OCI-LY7 (cell line): ENCODE measurements at regions not wholly inside any gene's neighbourhood (a gene's known extent, or its start where the extent isn't known, plus 50 kb on each side); places are given as distances from the start of the nearest gene placed in this dataset.

ENCODE experiments used
- BruUV-seq: library from RNA; stranded (reverse); fragments of 400-500 nt; replicated peaks from 2 replicates; lab custom pipeline; 2021; lab: Mats Ljungman, UMichigan
- CTCF ChIA-PET: fragments of 300-600 bp; sonication (Branson Sonifier 250); formaldehyde crosslinking; loops from one replicate; lab custom pipeline; 2022; ENCODE audit warnings: antibody characterized with exemption; ENCODE audit not compliant: unreplicated experiment; lab: Charles Lee
- POLR2A ChIA-PET: fragments of 300-600 bp; sonication (Branson Sonifier 250); formaldehyde crosslinking; loops from one replicate; lab custom pipeline; 2022; ENCODE audit warnings: antibody characterized with exemption; lab: Charles Lee
- DNase-seq: peaks from one replicate; pipeline ENCODE4 v3.0.0-alpha.2; 2015; ENCODE audit warnings: low spot score
- H2AFZ ChIP-seq: fragments of 200-600 bp; sonication (generic), shearing (Covaris generic); 2 replicates; pipeline ENCODE4 v1.6.1; 2014; ENCODE audit warnings: mild to moderate bottlenecking, antibody characterized with exemption, low read length, moderate library complexity
- H3K27ac ChIP-seq: fragments of 200-600 bp; sonication (generic); 2 replicates; pipeline ENCODE4 v1.5.1; 2014; ENCODE audit warnings: mixed run types, low read depth, mild to moderate bottlenecking, moderate library complexity, low read length, inconsistent platforms; ENCODE audit not compliant: poor library complexity, severe bottlenecking
- H3K36me3 ChIP-seq: fragments of 200-600 bp; sonication (generic); 2 replicates; pipeline ENCODE4 v1.6.1; 2014; ENCODE audit warnings: mild to moderate bottlenecking, antibody characterized with exemption, low read length, moderate library complexity, mixed read lengths; ENCODE audit not compliant: insufficient read depth
- H3K4me1 ChIP-seq: fragments of 200-600 bp; sonication (generic); 2 replicates; pipeline ENCODE4 v1.5.1; 2014; ENCODE audit warnings: mild to moderate bottlenecking, low read length; ENCODE audit not compliant: insufficient read depth, poor library complexity, severe bottlenecking
- H3K4me2 ChIP-seq: fragments of 200-600 bp; sonication (generic); 2 replicates; pipeline ENCODE4 v1.6.1; 2014; ENCODE audit warnings: mild to moderate bottlenecking, low read length
- H3K4me3 ChIP-seq: fragments of 200-600 bp; sonication (generic); 2 replicates; pipeline ENCODE4 v1.5.1; 2014; ENCODE audit warnings: mild to moderate bottlenecking, low read depth, low read length; ENCODE audit not compliant: poor library complexity, severe bottlenecking
- H3K79me2 ChIP-seq: fragments of 200-600 bp; sonication (generic); 2 replicates; pipeline ENCODE4 v1.6.1; 2016; ENCODE audit warnings: low read depth, mild to moderate bottlenecking, low read length, moderate library complexity, mixed read lengths; ENCODE audit not compliant: insufficient read depth
- H3K9me2 ChIP-seq: fragments of 200-600 bp; sonication (generic); 2 replicates; pipeline ENCODE4 v1.6.1; 2016; ENCODE audit warnings: mild to moderate bottlenecking, low read length, mixed read lengths; ENCODE audit not compliant: insufficient read depth
- H3K9me3 ChIP-seq: fragments of 200-600 bp; sonication (generic); 2 replicates; pipeline ENCODE4 v1.6.1; 2014; ENCODE audit warnings: mild to moderate bottlenecking, mixed run types, low read length, mixed read lengths
- H4K20me1 ChIP-seq: fragments of 200-600 bp; sonication (generic); 2 replicates; pipeline ENCODE4 v1.6.1; 2014; ENCODE audit warnings: mild to moderate bottlenecking, antibody characterized with exemption, low read length, moderate library complexity, mixed read lengths; ENCODE audit not compliant: insufficient read depth
- CTCF ChIP-seq: fragments of 200-600 bp; sonication (generic); conservative IDR thresholded peaks from 2 replicates; pipeline ENCODE4 v1.5.1; 2014; ENCODE audit warnings: mild to moderate bottlenecking, antibody characterized with exemption, low read length, moderate library complexity, mixed read lengths
- EZH2phosphoT487 ChIP-seq: fragments of 200-600 bp; sonication (generic); IDR thresholded peaks from 2 replicates; pipeline ENCODE4 v1.6.1; 2018; ENCODE audit warnings: low read depth, borderline replicate concordance, mild to moderate bottlenecking, mixed run types, antibody characterized with exemption, low read length, moderate library complexity, mixed read lengths
- intact Hi-C: fragments of 100-400 bp; cut with micrococcal nuclease; formaldehyde crosslinking; loops from one replicate; pipeline ENCODE4 v1.10.0; 2022; ENCODE audit not compliant: unreplicated experiment

GRCh38 chr2:21406386-21406785 lies 282.6 kb downstream of the TDRD15 start:
- Histone ChIP-seq H3K36me3 (no peaks in the 10 kb centered on the region), H4K20me1 (no peaks in the 10 kb centered on the region), H3K4me1 (no peaks in the 10 kb centered on the region), H3K79me2 (no peaks in the 10 kb centered on the region), H2AFZ (no peak overlapping the region), H3K4me2 (no peak overlapping the region), H3K9me2 (no peaks in the 10 kb centered on the region), H3K27ac (no peak overlapping the region), H3K9me3 (no peaks in the 10 kb centered on the region), H3K4me3 (no peak overlapping the region)
- intact Hi-C loops: no loop called here
- DNase-seq: no peak
- TF ChIP-seq CTCF (no peak), EZH2phosphoT487 (no peak)
- CTCF ChIA-PET: no interaction called here
- POLR2A ChIA-PET: interaction anchor here (0.9 kb wide), 1 partner anchor 8 kb away, joined by 3 read pairs; no protein-coding TSS in a partner anchor
- BruUV-seq: no TSS peak

GRCh38 chr2:21406911-21407310 lies 283.1 kb downstream of the TDRD15 start:
- H3K4me2 ChIP-seq: no peak overlapping the region
- ChIA-PET CTCF (no interaction called here), POLR2A (interaction anchor here (0.9 kb wide), 1 partner anchor 9 kb away, joined by 3 read pairs; no protein-coding TSS in a partner anchor)
- TF ChIP-seq EZH2phosphoT487: no peak
- no peak for TF ChIP-seq CTCF
- no peaks in the 10 kb centered on the region for H3K9me3 ChIP-seq
- no peaks in the 10 kb centered on the region for H3K36me3 ChIP-seq
- no peaks in the 10 kb centered on the region for H3K9me2 ChIP-seq
- H4K20me1 ChIP-seq: no peaks in the 10 kb centered on the region
- no TSS peak for BruUV-seq
- H3K27ac ChIP-seq: no peak overlapping the region
- H2AFZ ChIP-seq: no peak overlapping the region
- DNase-seq: no peak
- H3K79me2 ChIP-seq: no peaks in the 10 kb centered on the region
- intact Hi-C loops: no loop called here
- no peak overlapping the region for H3K4me3 ChIP-seq
- no peaks in the 10 kb centered on the region for H3K4me1 ChIP-seq

- intact Hi-C loops: no loop called here
- ChIA-PET POLR2A (no interaction called here), CTCF (no interaction called here)
- DNase-seq: no peak
- no peaks in the 10 kb centered on the region for H3K79me2 ChIP-seq
- H3K4me1 ChIP-seq: no peaks in the 10 kb centered on the region
- no peaks in the 10 kb centered on the region for H4K20me1 ChIP-seq
- H3K27ac ChIP-seq: no peak overlapping the region
- no peaks in the 10 kb centered on the region for H3K9me3 ChIP-seq
- no peaks in the 10 kb centered on the region for H3K36me3 ChIP-seq
- TF ChIP-seq CTCF: no peak
- no peak for TF ChIP-seq EZH2phosphoT487
- H3K4me3 ChIP-seq: no peak overlapping the region
- H3K4me2 ChIP-seq: no peak overlapping the region
- no TSS peak for BruUV-seq
- H3K9me2 ChIP-seq: no peaks in the 10 kb centered on the region
- no peak overlapping the region for H2AFZ ChIP-seq
Observed at GRCh38 chr2:21407851-21408250, 284.1 kb downstream of the TDRD15 start.
